Naive thymus-derived CD8-positive, alpha-beta T cell (primary cell): ENCODE measurements at regions not wholly inside any gene's neighbourhood (a gene's known extent, or its start where the extent isn't known, plus 50 kb on each side); places are given as distances from the start of the nearest gene placed in this dataset.
"Not testable (repeated sequence)": the region's sequence is repeated elsewhere in the genome, so short reads cannot be mapped to it uniquely, and the experiment has no call there.

ENCODE experiments used
- ATAC-seq, 2 donors: fragments of 150-1000 bp; cut with Tn5 transposase in 1 of 2; sonication (Bioruptor Pico), chemical (Tn5 transposase) in 1 of 2; 1 replicate in 1 of 2; 2 replicates in 1 of 2; pipeline ENCODE4 v1.10.0; 2021; ENCODE audit warnings: mild to moderate bottlenecking in 2 of 2, moderate library complexity in 2 of 2
- POLR2A ChIA-PET: fragments of 350-600 bp; sonication (Branson Sonifier 250); formaldehyde crosslinking; loops from one replicate; lab custom pipeline; 2021; ENCODE audit warnings: antibody characterized with exemption; lab: Charles Lee
- DNase-seq, 10 donors: peaks; one replicate each; pipeline versions ENCODE4 v3.0.0 to v3.0.0-alpha.2; 2020 to 2022
- H3K27ac Mint-ChIP-seq, 10 donors: one replicate each; pipeline ENCODE4 v1.8.0; 2020 to 2022; ENCODE audit warnings: mild to moderate bottlenecking in 10 of 10, mixed read lengths in 10 of 10, moderate library complexity in 4 of 10, inconsistent platforms in 1 of 10
- H3K27me3 Mint-ChIP-seq, 5 donors: one replicate each; pipeline ENCODE4 v1.8.0; 2021 to 2022; ENCODE audit warnings: mixed read lengths in 5 of 5
- H3K36me3 Mint-ChIP-seq, 3 donors: one replicate each; pipeline ENCODE4 v1.8.0; 2020 to 2022; ENCODE audit warnings: mixed read lengths in 3 of 3, mild to moderate bottlenecking in 2 of 3, inconsistent platforms in 1 of 3
- H3K4me1 Mint-ChIP-seq, 4 donors: one replicate each; pipeline ENCODE4 v1.8.0; 2021 to 2022; ENCODE audit warnings: mixed read lengths in 4 of 4
- H3K4me3 Mint-ChIP-seq, 10 donors: one replicate each; pipeline ENCODE4 v1.8.0; 2020 to 2022; ENCODE audit warnings: mild to moderate bottlenecking in 10 of 10, mixed read lengths in 10 of 10, moderate library complexity in 6 of 10, inconsistent platforms in 1 of 10
- H3K9me3 Mint-ChIP-seq, 9 donors: one replicate each; pipeline ENCODE4 v1.8.0; 2020 to 2022; ENCODE audit warnings: mixed read lengths in 9 of 9, mild to moderate bottlenecking in 3 of 9, inconsistent platforms in 1 of 9, moderate library complexity in 1 of 9

DNA sequence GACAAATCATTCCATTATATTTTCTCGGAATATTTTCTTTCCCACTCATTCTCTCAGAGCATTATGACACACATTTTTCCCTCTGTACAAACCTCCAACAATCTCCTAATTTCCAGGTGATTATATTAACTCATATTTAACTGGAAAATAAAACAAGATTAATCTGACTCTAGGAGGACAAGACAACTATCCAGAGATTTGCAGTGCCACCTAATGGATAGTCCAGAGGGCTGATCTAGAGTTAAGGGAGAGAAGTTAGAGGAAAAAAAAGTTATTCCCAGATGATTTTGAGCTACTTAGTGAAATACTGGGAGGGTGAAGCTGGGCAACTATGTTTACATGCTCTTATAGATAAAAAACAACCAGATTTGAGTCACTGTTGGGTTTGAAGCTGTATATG is 161.7 kb downstream of the ALX1 start:
- no peak overlapping the region for H3K4me3 Mint-ChIP-seq
- DNase-seq = no peak
- peaks cover 0 to 11% (median 0%) of the 10 kb centered on the region in 9 donors for H3K9me3 Mint-ChIP-seq
- H3K27me3 Mint-ChIP-seq = no peaks in the 10 kb centered on the region
- H3K4me1 Mint-ChIP-seq = no peaks in the 10 kb centered on the region
- no peak overlapping the region for H3K27ac Mint-ChIP-seq
- H3K36me3 Mint-ChIP-seq = no peaks in the 10 kb centered on the region
- no peak for ATAC-seq
- POLR2A ChIA-PET = no interaction called here

- DNase-seq (no peak), ATAC-seq (no peak)
- Mint-ChIP-seq H3K9me3 (peaks cover 0 to 9% (median 0%) of the 10 kb centered on the region in 9 donors), H3K36me3 (no peaks in the 10 kb centered on the region), H3K27ac (peak overlapping the region in 1 of 10 donors; percentile 9), H3K4me3 (no peak overlapping the region), H3K27me3 (no peaks in the 10 kb centered on the region), H3K4me1 (no peaks in the 10 kb centered on the region)
- POLR2A ChIA-PET = no interaction called here
Observed at GRCh38 chr12:85445060-85445938, 165.3 kb downstream of the ALX1 start.

DNA sequence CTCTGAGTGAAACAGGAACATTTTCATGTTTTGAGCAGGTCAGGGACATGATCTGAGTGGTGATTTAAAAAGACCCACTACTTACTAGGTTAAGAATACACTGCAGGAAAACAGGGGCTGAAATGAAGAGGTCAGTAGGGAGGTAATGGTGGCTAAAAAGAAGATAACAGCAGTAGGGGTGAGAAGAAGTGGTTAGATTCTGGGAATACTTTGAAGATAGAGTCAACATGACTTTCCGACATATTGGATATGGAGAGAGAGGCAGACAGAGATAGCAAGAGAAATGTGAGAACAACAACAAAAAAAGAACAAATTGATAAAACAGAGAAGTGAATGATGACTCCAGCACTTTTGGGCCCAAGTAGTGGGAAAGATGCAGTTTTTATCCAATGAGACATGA is 168.0 kb downstream of the ALX1 start:
- POLR2A ChIA-PET = no interaction called here
- Mint-ChIP-seq H3K4me3 (no peak overlapping the region), H3K27ac (no peak overlapping the region), H3K4me1 (no peaks in the 10 kb centered on the region), H3K9me3 (peaks cover 0 to 9% (median 0%) of the 10 kb centered on the region in 9 donors), H3K36me3 (no peaks in the 10 kb centered on the region), H3K27me3 (no peaks in the 10 kb centered on the region)
- DNase-seq (no peak), ATAC-seq (no peak)

DNA sequence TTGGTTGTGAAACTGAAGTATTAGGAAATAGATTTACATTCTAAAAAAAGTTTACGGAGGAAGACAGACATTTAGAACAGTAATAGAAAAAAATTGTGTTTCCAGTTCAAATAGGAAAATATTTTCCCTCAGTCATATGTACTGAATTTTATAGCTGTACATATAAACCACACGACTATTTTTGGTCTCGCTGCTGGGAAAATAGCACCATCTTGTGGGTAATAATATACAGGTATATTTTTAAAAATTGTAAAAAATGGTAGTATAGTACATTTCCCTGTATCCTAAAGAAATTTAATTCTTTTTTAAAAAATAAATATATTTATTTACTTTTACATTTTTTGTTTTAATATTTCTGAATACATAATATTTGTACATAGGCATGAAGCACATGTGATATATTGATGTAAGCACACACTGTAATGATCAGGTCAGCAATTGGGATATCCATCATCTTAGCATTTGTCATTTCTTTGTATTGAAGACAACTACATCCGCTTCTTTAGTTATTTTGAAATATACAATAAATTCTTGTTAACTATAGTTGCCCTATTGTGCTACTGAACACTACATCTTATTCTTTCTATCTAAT is 168.6 kb downstream of the ALX1 start:
- no peak overlapping the region for H3K27ac Mint-ChIP-seq
- POLR2A ChIA-PET = interaction anchor here (0.7 kb wide), 1 partner anchor 158 kb away, joined by 5 read pairs; no protein-coding TSS in a partner anchor
- H3K36me3 Mint-ChIP-seq = no peaks in the 10 kb centered on the region
- ATAC-seq (no peak), DNase-seq (no peak)
- no peaks in the 10 kb centered on the region for H3K27me3 Mint-ChIP-seq
- no peaks in the 10 kb centered on the region for H3K4me1 Mint-ChIP-seq
- no peak overlapping the region for H3K4me3 Mint-ChIP-seq
- H3K9me3 Mint-ChIP-seq = peaks cover 0 to 9% (median 0%) of the 10 kb centered on the region in 9 donors

DNA sequence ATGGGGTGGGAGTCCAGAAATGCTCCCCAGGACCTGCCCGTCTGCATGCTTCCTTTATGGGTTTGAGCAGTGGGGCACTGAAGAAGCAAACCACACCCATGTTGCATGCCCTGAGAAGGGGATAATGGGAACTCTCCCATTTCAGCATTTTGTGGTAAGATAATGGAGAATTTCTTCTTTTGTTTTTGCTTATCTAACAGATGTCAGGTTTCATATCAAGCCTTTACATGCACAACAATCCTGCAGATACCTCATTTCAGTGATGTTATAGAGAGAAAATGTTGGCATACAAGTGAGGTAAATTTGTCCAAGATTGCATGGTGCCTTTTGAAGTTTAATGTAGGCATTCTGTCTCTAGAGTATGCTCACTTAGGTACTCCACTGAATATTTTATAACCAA is 177.0 kb downstream of the ALX1 start:
- POLR2A ChIA-PET = no interaction called here
- Mint-ChIP-seq H3K27me3 (no peaks in the 10 kb centered on the region), H3K4me3 (no peak overlapping the region), H3K9me3 (no peaks in the 10 kb centered on the region), H3K27ac (no peak overlapping the region), H3K4me1 (no peaks in the 10 kb centered on the region), H3K36me3 (no peaks in the 10 kb centered on the region)
- DNase-seq = no peak
- no peak for ATAC-seq

- no peaks in the 10 kb centered on the region for H3K36me3 Mint-ChIP-seq
- no peak overlapping the region for H3K27ac Mint-ChIP-seq
- POLR2A ChIA-PET = no interaction called here
- H3K4me3 Mint-ChIP-seq = no peak overlapping the region
- H3K27me3 Mint-ChIP-seq = peaks cover 0 to 4% (median 0%) of the 10 kb centered on the region in 5 donors
- H3K4me1 Mint-ChIP-seq = peaks cover 0 to 2% (median 0%) of the 10 kb centered on the region in 4 donors
- ATAC-seq = no peak
- no peak for DNase-seq
- H3K9me3 Mint-ChIP-seq = peaks cover 0 to 2% (median 0%) of the 10 kb centered on the region in 9 donors
Observed at GRCh38 chr12:85461127-85461526, 181.1 kb downstream of the ALX1 start.

GRCh38 chr12:85462888-85463287 is 182.9 kb downstream of the ALX1 start:
- H3K36me3 Mint-ChIP-seq = no peaks in the 10 kb centered on the region
- POLR2A ChIA-PET = no interaction called here
- H3K27me3 Mint-ChIP-seq = peaks cover 0 to 6% (median 0%) of the 10 kb centered on the region in 5 donors
- DNase-seq (no peak), ATAC-seq (no peak)
- peaks cover 0 to 2% (median 0%) of the 10 kb centered on the region in 9 donors for H3K9me3 Mint-ChIP-seq
- H3K4me3 Mint-ChIP-seq = no peak overlapping the region
- H3K4me1 Mint-ChIP-seq = peaks cover 0 to 2% (median 0%) of the 10 kb centered on the region in 4 donors
- H3K27ac Mint-ChIP-seq = no peak overlapping the region

DNA sequence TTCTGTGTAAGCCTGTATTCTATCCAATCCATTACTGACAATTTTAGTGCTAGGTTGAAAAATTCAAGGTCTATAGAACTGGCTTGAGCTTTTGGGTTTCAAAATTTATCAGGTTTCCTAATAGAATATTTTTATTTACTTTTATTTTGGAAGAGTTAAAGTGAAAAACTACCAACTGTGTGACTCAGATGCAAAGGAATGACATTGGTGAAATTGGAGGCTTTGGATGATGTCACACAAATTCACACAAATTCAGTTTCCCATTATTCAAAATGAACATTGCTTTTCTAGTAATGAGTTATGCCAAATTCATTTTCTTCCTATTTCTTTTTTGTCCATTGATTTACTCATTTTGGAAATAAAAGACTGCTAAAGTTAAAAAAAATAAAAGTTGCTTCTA is 186.9 kb downstream of the ALX1 start:
- peaks cover 9 to 19% (median 15%) of the 10 kb centered on the region in 4 donors for H3K4me1 Mint-ChIP-seq
- POLR2A ChIA-PET = no interaction called here
- no peak overlapping the region for H3K4me3 Mint-ChIP-seq
- H3K27me3 Mint-ChIP-seq = peaks cover 0 to 13% (median 0%) of the 10 kb centered on the region in 5 donors
- DNase-seq (no peak), ATAC-seq (no peak)
- no peak overlapping the region for H3K27ac Mint-ChIP-seq
- peaks cover 0 to 6% (median under 1%) of the 10 kb centered on the region in 9 donors for H3K9me3 Mint-ChIP-seq
- H3K36me3 Mint-ChIP-seq = no peaks in the 10 kb centered on the region

DNA sequence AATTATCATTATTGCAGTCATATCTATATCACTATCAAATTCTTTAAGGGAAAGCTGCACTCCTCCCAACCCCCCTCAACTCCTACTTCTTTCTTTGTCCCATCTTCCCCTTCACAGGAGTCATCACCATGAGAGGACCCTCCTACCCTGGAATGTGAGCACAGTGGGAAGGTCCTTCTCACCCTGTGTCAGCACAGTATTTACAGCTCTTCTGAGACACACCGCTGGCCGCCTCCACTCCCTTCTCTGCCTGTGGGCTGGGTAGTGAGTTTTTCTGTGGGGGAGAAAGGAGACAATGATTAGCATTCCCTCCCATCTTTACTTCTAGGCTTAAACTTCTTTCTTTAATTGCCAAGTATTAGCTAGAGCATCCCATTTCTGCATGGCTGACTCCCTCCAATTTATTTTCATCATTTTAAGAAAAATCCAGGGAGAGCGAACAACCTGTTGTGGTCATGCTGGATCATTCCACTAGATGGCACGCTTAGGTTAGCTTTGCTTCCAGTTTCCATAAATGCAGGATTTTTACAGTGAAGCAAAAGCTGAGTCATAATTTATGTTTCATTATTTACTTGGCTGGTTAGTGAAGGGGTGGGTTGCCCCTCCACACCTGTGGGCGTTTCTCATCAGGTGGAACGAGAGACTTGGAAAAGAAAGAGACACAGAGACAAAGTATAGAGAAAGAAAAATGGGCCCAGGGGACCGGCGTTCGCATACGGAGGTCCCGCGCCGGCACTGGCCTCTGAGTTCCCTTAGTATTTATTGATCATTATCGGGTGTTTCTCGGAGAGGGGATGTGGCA is 188.5 kb downstream of the ALX1 start:
- POLR2A ChIA-PET = no interaction called here
- ATAC-seq (peak in 1 of 2 donors; percentile 33), DNase-seq (peak in 4 of 10 donors; percentile 5 to 29 (median 15))
- Mint-ChIP-seq H3K4me3 (peak overlapping the region; percentile 70 to 90 (median 84)), H3K9me3 (peaks cover 0 to 6% (median 2%) of the 10 kb centered on the region in 9 donors), H3K27ac (peak overlapping the region in 5 of 10 donors; percentile 30 to 84 (median 42)), H3K4me1 (peaks cover 9 to 19% (median 15%) of the 10 kb centered on the region in 4 donors), H3K27me3 (peaks cover 0 to 13% (median 0%) of the 10 kb centered on the region in 5 donors), H3K36me3 (no peaks in the 10 kb centered on the region)

GRCh38 chr12:85469158-85470086 is 189.4 kb downstream of the ALX1 start:
- Mint-ChIP-seq H3K27me3 (peaks cover 0 to 11% (median 0%) of the 10 kb centered on the region in 5 donors), H3K27ac (peak overlapping the region in 3 of 10 donors; percentile 42 to 84 (median 79)), H3K4me3 (peak overlapping the region; percentile 70 to 90 (median 84)), H3K4me1 (peaks cover 9 to 16% (median 15%) of the 10 kb centered on the region in 4 donors)
- DNase-seq = peak in 1 of 10 donors; percentile 4
- H3K36me3 Mint-ChIP-seq, ATAC-seq, POLR2A ChIA-PET, H3K9me3 Mint-ChIP-seq: not testable (repeated sequence)

DNA sequence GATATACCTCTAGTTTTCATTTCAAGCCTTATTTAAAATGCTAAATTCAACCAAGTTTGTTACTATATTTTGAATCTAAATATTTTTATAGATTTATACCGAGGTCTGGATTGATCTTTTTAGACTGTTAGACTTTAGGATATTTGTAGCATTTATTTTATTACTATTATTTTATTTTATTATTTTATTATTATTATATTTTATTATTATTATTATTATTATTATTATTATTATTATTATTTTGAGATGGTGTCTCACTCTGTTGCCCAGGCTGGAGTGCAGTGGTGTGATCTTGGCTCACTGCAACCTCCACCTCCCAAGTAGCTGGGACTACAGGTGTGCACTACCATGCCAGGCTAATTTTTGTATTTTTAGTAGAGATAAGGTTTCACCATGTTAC is 195.3 kb downstream of the ALX1 start:
- H3K9me3 Mint-ChIP-seq, H3K27me3 Mint-ChIP-seq, H3K27ac Mint-ChIP-seq, ATAC-seq, DNase-seq, POLR2A ChIA-PET, H3K4me1 Mint-ChIP-seq, H3K4me3 Mint-ChIP-seq, H3K36me3 Mint-ChIP-seq: not testable (repeated sequence)

DNA sequence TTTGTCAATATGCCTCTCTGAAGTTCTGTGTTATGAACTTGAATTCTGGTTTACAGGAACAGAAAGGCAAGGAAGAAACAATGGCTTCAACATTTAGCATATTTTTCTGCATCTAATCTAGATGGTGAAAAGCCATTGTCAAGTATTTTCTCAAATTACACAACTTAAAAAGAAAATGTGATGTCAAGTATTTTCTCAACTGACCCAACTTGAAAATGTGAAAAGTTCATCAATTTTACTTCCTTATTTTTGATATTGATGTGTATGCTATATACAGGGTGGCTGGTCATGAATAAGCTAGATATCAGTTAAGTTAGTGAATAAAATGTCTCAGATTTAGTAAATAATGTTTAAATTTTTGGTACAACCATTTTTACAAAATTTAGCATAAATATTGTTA is 196.7 kb downstream of the ALX1 start:
- Mint-ChIP-seq H3K27ac (no peak overlapping the region), H3K36me3 (no peaks in the 10 kb centered on the region), H3K4me3 (no peak overlapping the region), H3K27me3 (peaks cover 0 to 5% (median 0%) of the 10 kb centered on the region in 5 donors), H3K9me3 (peaks cover 0 to 2% (median 0%) of the 10 kb centered on the region in 9 donors), H3K4me1 (no peaks in the 10 kb centered on the region)
- no peak for ATAC-seq
- POLR2A ChIA-PET = no interaction called here
- no peak for DNase-seq
